ENCODE measurements at regions not wholly inside any gene's neighbourhood (a gene's known extent, or its start where the extent isn't known, plus 50 kb on each side); places are given as distances from the start of the nearest gene placed in this dataset.

DNA sequence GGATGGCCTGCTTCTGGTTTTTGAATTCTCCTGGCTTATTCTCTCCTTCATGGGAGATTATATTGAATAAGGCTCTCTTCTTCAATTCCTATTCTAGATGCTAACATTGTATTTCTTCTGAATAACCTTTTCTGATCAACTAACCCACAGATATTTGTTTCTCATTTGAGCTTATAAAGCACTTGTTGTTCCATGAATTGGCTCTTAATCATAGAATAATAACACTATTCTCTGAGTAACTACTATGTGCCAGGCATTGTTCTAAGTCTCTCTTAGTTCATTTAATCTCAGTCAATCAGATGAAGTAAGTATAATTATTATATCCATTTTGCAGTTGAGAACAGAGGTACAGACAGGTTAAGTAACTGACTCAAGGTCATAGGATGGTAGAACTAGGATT, 136.3 kb upstream of the MLIP start:
- DNase-seq (ENCODE audit: extremely low read depth, low read depth) = no peak
- TF ChIP-seq, protein P1, sequence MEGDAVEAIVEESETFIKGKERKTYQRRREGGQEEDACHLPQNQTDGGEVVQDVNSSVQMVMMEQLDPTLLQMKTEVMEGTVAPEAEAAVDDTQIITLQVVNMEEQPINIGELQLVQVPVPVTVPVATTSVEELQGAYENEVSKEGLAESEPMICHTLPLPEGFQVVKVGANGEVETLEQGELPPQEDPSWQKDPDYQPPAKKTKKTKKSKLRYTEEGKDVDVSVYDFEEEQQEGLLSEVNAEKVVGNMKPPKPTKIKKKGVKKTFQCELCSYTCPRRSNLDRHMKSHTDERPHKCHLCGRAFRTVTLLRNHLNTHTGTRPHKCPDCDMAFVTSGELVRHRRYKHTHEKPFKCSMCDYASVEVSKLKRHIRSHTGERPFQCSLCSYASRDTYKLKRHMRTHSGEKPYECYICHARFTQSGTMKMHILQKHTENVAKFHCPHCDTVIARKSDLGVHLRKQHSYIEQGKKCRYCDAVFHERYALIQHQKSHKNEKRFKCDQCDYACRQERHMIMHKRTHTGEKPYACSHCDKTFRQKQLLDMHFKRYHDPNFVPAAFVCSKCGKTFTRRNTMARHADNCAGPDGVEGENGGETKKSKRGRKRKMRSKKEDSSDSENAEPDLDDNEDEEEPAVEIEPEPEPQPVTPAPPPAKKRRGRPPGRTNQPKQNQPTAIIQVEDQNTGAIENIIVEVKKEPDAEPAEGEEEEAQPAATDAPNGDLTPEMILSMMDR (IDR thresholded peaks at IDR 0.05; ENCODE audit: low read depth, low read length) = no peak

DNA sequence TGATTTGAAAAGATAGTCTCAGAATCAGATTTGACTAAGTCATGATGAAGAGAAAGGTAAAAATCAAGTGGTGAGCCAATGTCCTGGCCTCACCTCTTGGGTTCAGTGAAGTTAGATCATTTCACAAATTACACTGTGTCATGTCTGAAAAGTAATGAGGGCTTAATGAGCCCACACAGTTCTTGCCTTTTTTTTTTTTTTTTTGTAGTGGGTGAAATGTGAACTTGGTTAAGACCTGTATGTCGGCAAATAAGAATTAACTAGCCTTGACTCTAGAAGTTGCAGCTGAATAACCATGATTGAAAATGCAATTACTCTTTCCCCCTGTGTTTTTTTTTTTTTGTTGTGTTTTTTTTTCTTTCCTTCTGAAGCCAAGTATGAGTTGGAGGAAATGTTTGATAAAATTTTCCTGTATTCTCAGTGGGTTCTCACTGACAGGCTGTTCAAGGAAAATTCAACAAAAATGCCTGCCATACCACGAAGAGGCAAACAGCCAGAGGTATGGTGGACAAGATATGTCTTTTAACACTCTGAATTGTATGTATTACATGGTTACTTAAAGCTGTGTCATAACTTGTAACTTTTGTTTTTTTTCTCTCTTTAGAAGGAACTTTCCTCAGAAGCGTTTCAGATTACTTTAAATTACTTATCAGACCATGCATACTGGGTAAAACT, 135.2 kb upstream of the MLIP start:
- TF ChIP-seq, protein P1 (IDR thresholded peaks at IDR 0.05; ENCODE audit: low read depth, low read length) = no peak
- no peak for DNase-seq (ENCODE audit: extremely low read depth, low read depth)

DNA sequence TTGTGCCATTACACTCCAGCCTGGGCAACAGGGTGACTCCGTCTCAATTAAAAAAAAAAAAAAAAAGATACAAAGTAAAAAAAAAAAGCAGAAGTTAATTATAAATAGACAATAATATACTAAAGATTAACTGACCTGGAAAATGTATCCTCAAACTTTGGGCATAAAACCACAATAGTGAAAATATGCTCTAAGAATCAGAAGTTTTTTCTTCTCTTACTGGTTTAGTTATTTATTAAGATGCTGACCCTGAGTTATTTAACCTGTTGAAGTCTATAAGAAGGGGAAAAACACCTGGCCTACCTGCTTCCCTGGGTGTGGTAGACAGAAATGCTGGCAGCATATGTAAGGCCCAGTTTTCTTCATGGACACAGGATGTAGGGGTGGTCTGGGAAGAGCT, 133.7 kb upstream of the MLIP start:
- no peak for DNase-seq (ENCODE audit: extremely low read depth, low read depth)
- TF ChIP-seq, protein P1 (IDR thresholded peaks at IDR 0.05; ENCODE audit: low read depth, low read length) = no peak

DNA sequence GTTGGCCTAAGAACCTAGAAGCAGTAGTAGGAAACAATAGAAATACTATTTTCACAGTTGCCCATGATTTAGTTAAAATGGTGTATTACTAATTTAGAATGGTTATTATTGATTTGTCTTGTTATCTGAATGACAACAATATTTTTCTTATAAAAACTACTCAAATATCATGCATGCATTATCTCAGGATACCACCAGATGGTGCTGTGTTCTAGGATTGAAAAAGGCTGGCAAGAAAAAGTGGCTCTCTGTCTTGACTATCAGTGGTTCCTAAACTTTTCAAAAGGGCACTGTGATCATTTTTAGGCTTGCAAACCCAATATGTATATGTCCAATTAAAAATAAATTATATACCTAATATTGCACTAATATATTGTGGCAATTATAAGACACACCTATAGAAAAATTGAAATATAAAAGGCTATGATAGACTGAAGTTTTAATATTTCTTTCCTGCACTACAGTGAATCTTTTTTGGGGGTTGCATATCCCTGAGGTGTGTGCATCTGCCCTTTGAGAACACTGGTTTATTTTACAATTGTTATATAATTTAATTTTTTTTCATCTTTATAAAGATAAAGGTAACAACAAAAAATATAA, 131.7 kb upstream of the MLIP start:
- peak; percentile 12 for DNase-seq (ENCODE audit: extremely low read depth, low read depth)
- TF ChIP-seq, protein P1 (IDR thresholded peaks at IDR 0.05; ENCODE audit: low read depth, low read length) = peak; percentile 72

DNA sequence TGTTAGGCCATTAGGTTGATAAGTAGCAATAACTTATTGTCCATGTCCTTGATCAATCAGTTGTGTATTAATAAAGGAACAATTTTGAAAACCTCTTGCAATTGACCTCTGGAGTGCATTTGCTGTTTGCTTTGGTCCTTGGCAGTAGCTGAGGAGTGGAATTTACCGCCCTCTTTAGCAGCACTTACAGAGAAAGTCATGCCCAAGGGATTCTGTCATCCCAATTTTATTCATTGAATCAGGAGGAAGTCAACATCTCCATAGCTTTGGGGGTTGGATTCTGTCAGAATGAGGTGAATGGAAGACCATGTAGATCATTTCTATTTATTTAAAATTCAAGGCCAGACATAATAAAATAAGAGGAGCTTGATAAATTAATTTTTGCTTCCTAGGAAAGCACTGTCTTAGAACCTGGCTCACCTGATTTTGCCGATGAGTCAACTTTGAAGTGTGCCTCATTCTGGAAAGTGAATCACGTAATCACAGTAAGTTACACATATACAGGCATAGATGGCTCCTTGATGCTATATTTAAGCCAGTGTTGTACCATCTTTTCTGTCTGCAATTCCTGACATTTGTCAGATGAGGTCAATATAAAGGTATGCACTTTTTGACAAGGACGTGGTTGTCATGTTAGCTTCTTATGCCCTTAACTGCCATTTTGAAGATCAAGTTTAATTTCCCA, 128.7 kb upstream of the MLIP start:
- no peak for DNase-seq (ENCODE audit: extremely low read depth, low read depth)

DNA sequence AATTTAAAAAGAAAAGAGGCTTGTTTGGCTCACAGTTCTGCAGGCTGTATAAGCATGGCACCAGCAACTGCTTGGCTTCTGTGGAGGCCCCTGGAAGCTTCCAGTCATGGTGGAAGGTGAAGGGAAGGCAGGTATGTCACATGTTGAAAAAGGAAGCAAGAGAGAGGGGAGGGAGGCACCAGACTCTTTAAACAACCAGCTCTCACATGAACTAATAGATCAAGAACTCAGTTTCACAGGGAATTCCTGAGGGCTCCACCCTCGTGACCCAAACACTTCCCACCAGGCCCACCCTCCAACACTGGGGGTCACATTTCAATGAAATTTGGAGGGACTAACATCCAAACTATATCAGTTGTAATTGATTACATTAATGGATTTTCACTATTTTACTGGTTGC, 127.9 kb upstream of the MLIP start:
- TF ChIP-seq, protein P1 (IDR thresholded peaks at IDR 0.05; ENCODE audit: low read depth, low read length) = no peak
- DNase-seq (ENCODE audit: extremely low read depth, low read depth) = no peak

More for the DNA sequence above, 128.7 kb upstream of the MLIP start:
- TF ChIP-seq, protein P1 (IDR thresholded peaks at IDR 0.05; ENCODE audit: low read depth, low read length) = no peak

DNA sequence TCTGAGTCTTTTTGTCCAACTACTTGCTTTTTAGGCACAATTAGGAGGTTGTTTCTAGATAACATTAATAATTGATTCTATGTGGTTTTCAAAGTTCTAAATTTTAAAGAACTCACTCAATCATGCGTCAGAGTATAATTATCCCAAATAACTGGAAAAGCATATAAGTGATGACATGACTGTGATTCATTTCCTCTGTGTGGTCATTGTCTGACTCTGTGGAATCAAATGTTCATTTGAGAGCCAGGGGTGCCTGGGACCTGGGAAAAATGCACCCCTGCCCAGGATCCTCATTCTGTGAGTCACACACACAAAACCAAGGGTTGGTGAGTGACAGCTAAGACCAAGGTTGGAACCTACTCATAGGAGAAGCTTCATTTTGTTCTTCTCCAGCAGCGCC, 127.1 kb upstream of the MLIP start:
- DNase-seq (ENCODE audit: extremely low read depth, low read depth) = peak; percentile 39

More for the DNA sequence above, 127.1 kb upstream of the MLIP start:
- TF ChIP-seq, protein P1 (IDR thresholded peaks at IDR 0.05; ENCODE audit: low read depth, low read length) = no peak
